ENCODE measurements at regions not wholly inside any gene's neighbourhood (a gene's known extent, or its start where the extent isn't known, plus 50 kb on each side); places are given as distances from the start of the nearest gene placed in this dataset.

- Histone ChIP-seq H3K36me3 (ENCODE audit: low read depth) (no peaks in the 10 kb centered on the region), H3K4me1 (ENCODE audit: insufficient read depth, poor library complexity, severe bottlenecking) (no peaks in the 10 kb centered on the region), H3K27ac (ENCODE audit: poor library complexity, severe bottlenecking) (no peak overlapping the region), H3K27me3 (ENCODE audit: insufficient read depth, poor library complexity, severe bottlenecking) (no peaks in the 10 kb centered on the region), H3K4me3 (ENCODE audit: severe bottlenecking) (no peak overlapping the region), H3K9me3 (ENCODE audit: severe bottlenecking) (no peaks in the 10 kb centered on the region)
- ATAC-seq (ENCODE audit: low read depth) = no peak
- no peak for DNase-seq (ENCODE audit: low spot score)
- TF ChIP-seq CTCF (IDR thresholded peaks at IDR 0.05; ENCODE audit: poor library complexity, severe bottlenecking) = no peak
These were observed 50.4 kb upstream of the RNF32 start for GRCh38 chr7:156590212-156590611.

- no peak for TF ChIP-seq CTCF (IDR thresholded peaks at IDR 0.05; ENCODE audit: poor library complexity, severe bottlenecking)
- no peaks in the 10 kb centered on the region for H3K36me3 ChIP-seq (ENCODE audit: low read depth)
- no peaks in the 10 kb centered on the region for H3K27me3 ChIP-seq (ENCODE audit: insufficient read depth, poor library complexity, severe bottlenecking)
- no peak for ATAC-seq (ENCODE audit: low read depth)
- no peak overlapping the region for H3K4me3 ChIP-seq (ENCODE audit: severe bottlenecking)
- no peaks in the 10 kb centered on the region for H3K4me1 ChIP-seq (ENCODE audit: insufficient read depth, poor library complexity, severe bottlenecking)
- H3K27ac ChIP-seq (ENCODE audit: poor library complexity, severe bottlenecking) = no peak overlapping the region
- no peaks in the 10 kb centered on the region for H3K9me3 ChIP-seq (ENCODE audit: severe bottlenecking)
- DNase-seq (ENCODE audit: low spot score) = no peak
These were observed 50.8 kb upstream of the RNF32 start for GRCh38 chr7:156589808-156590207.

- no peaks in the 10 kb centered on the region for H3K36me3 ChIP-seq (ENCODE audit: low read depth)
- ATAC-seq (ENCODE audit: low read depth) (no peak), DNase-seq (ENCODE audit: low spot score) (no peak)
- no peak overlapping the region for H3K27ac ChIP-seq (ENCODE audit: poor library complexity, severe bottlenecking)
- no peaks in the 10 kb centered on the region for H3K27me3 ChIP-seq (ENCODE audit: insufficient read depth, poor library complexity, severe bottlenecking)
- H3K4me3 ChIP-seq (ENCODE audit: severe bottlenecking) = no peak overlapping the region
- TF ChIP-seq CTCF (IDR thresholded peaks at IDR 0.05; ENCODE audit: poor library complexity, severe bottlenecking) = no peak
- H3K4me1 ChIP-seq (ENCODE audit: insufficient read depth, poor library complexity, severe bottlenecking) = no peaks in the 10 kb centered on the region
- H3K9me3 ChIP-seq (ENCODE audit: severe bottlenecking) = no peaks in the 10 kb centered on the region
These were observed 54.6 kb upstream of the RNF32 start for GRCh38 chr7:156585926-156586325.

GRCh38 chr7:156585025-156585648, 55.4 kb upstream of the RNF32 start:
- no peak for TF ChIP-seq CTCF (IDR thresholded peaks at IDR 0.05; ENCODE audit: poor library complexity, severe bottlenecking)
- ATAC-seq (ENCODE audit: low read depth) (no peak), DNase-seq (ENCODE audit: low spot score) (no peak)
- Histone ChIP-seq H3K36me3 (ENCODE audit: low read depth) (no peaks in the 10 kb centered on the region), H3K4me3 (ENCODE audit: severe bottlenecking) (no peak overlapping the region), H3K27me3 (ENCODE audit: insufficient read depth, poor library complexity, severe bottlenecking) (no peaks in the 10 kb centered on the region), H3K9me3 (ENCODE audit: severe bottlenecking) (no peaks in the 10 kb centered on the region), H3K27ac (ENCODE audit: poor library complexity, severe bottlenecking) (no peak overlapping the region), H3K4me1 (ENCODE audit: insufficient read depth, poor library complexity, severe bottlenecking) (no peaks in the 10 kb centered on the region)

- no peak for TF ChIP-seq CTCF (IDR thresholded peaks at IDR 0.05; ENCODE audit: poor library complexity, severe bottlenecking)
- Histone ChIP-seq H3K36me3 (ENCODE audit: low read depth) (no peaks in the 10 kb centered on the region), H3K4me3 (ENCODE audit: severe bottlenecking) (no peak overlapping the region), H3K9me3 (ENCODE audit: severe bottlenecking) (no peaks in the 10 kb centered on the region), H3K27ac (ENCODE audit: poor library complexity, severe bottlenecking) (no peak overlapping the region), H3K4me1 (ENCODE audit: insufficient read depth, poor library complexity, severe bottlenecking) (no peaks in the 10 kb centered on the region), H3K27me3 (ENCODE audit: insufficient read depth, poor library complexity, severe bottlenecking) (no peaks in the 10 kb centered on the region)
- DNase-seq (ENCODE audit: low spot score) (no peak), ATAC-seq (ENCODE audit: low read depth) (no peak)
These were observed 57.9 kb upstream of the RNF32 start for GRCh38 chr7:156582591-156583123.

Measured in RWPE2 (cell line).